22Rv1 (cell line): ENCODE measurements at regions not wholly inside any gene's neighbourhood (a gene's known extent, or its start where the extent isn't known, plus 50 kb on each side); places are given as distances from the start of the nearest gene placed in this dataset.

Source experiments
- ZFX ChIP-seq: fragments of 450-650 bp; IDR thresholded peaks from 2 replicates; pipeline ENCODE4 v1.6.1; 2017; ENCODE audit warnings: antibody characterized with exemption, borderline replicate concordance
- TF ChIP-seq, protein P1 (sequence below): fragments of 450-650 bp; IDR thresholded peaks from 2 replicates; pipeline ENCODE4 v1.5.1; 2017; ENCODE audit warnings: mild to moderate bottlenecking

DNA sequence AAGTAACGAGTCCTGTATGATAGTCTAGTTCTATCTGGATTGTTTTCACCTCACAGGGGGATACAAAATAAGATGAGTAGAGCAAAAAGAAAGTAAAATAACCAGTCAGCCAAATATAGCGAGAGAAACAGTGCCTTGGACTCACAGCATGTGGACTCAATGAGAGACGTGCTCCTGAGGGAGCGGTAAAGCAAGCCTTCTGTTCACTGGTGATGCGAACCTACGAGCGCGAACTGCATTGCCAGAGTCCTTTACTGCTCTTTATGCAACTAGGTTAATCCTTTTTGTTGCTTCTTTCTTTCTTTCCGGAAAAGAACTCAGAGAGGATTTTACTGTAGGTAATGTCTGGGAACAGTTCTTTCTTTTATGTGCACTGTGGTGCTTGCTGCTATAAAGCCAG is 132.7 kb downstream of the ANXA1 start:
- TF ChIP-seq, protein P1, sequence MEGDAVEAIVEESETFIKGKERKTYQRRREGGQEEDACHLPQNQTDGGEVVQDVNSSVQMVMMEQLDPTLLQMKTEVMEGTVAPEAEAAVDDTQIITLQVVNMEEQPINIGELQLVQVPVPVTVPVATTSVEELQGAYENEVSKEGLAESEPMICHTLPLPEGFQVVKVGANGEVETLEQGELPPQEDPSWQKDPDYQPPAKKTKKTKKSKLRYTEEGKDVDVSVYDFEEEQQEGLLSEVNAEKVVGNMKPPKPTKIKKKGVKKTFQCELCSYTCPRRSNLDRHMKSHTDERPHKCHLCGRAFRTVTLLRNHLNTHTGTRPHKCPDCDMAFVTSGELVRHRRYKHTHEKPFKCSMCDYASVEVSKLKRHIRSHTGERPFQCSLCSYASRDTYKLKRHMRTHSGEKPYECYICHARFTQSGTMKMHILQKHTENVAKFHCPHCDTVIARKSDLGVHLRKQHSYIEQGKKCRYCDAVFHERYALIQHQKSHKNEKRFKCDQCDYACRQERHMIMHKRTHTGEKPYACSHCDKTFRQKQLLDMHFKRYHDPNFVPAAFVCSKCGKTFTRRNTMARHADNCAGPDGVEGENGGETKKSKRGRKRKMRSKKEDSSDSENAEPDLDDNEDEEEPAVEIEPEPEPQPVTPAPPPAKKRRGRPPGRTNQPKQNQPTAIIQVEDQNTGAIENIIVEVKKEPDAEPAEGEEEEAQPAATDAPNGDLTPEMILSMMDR: no peak
- TF ChIP-seq ZFX: no peak
